ENCODE measurements at regions not wholly inside any gene's neighbourhood (a gene's known extent, or its start where the extent isn't known, plus 50 kb on each side); places are given as distances from the start of the nearest gene placed in this dataset.
"Not testable (repeated sequence)": the region's sequence is repeated elsewhere in the genome, so short reads cannot be mapped to it uniquely, and the experiment has no call there.

- TF ChIP-seq CTCF (conservative IDR thresholded peaks at IDR 0.05; ENCODE audit: low read depth, low read length); EZH2 (IDR thresholded peaks at IDR 0.05; ENCODE audit: borderline replicate concordance, low read depth, low read length, poor library complexity, severe bottlenecking): not testable (repeated sequence)
Measured at GRCh38 chr2:107535905-107536689, 290.6 kb upstream of the RGPD4 start.

Measured in A673 (cell line).